ENCODE measurements at regions not wholly inside any gene's neighbourhood (a gene's known extent, or its start where the extent isn't known, plus 50 kb on each side); places are given as distances from the start of the nearest gene placed in this dataset.
"Not testable (repeated sequence)": the region's sequence is repeated elsewhere in the genome, so short reads cannot be mapped to it uniquely, and the experiment has no call there.

GRCh38 chr3:127520993-127521392 is 69.5 kb downstream of the TPRA1 start:
- H3K9me3 ChIP-seq (ENCODE audit: low read depth, low read length) = no peaks in the 10 kb centered on the region
- H3K27me3 ChIP-seq (ENCODE audit: insufficient read depth, low read length) = no peaks in the 10 kb centered on the region
- H3K4me3 ChIP-seq (ENCODE audit: low read length) = no peak overlapping the region
- no peaks in the 10 kb centered on the region for H3K4me1 ChIP-seq (ENCODE audit: insufficient read depth, low read length)

- Histone ChIP-seq H3K4me3 (ENCODE audit: low read length) (no peak overlapping the region), H3K9me3 (ENCODE audit: low read depth, low read length) (no peaks in the 10 kb centered on the region), H3K27me3 (ENCODE audit: insufficient read depth, low read length) (no peaks in the 10 kb centered on the region), H3K4me1 (ENCODE audit: insufficient read depth, low read length) (no peaks in the 10 kb centered on the region)
Measured at GRCh38 chr3:127518456-127519081, 72.0 kb downstream of the TPRA1 start.

GRCh38 chr3:127512256-127512655 is 78.3 kb downstream of the TPRA1 start:
- Histone ChIP-seq H3K27me3 (ENCODE audit: insufficient read depth, low read length) (peaks cover 5% of the 10 kb centered on the region), H3K4me1 (ENCODE audit: insufficient read depth, low read length) (no peaks in the 10 kb centered on the region), H3K4me3 (ENCODE audit: low read length) (no peak overlapping the region), H3K9me3 (ENCODE audit: low read depth, low read length) (no peaks in the 10 kb centered on the region)

- H3K4me1 ChIP-seq (ENCODE audit: insufficient read depth, low read length) = no peaks in the 10 kb centered on the region
- no peak overlapping the region for H3K4me3 ChIP-seq (ENCODE audit: low read length)
- H3K27me3 ChIP-seq (ENCODE audit: insufficient read depth, low read length) = peaks cover 10% of the 10 kb centered on the region
- H3K9me3 ChIP-seq (ENCODE audit: low read depth, low read length) = peaks cover 24% of the 10 kb centered on the region
Measured at GRCh38 chr3:127501177-127501576, 89.4 kb downstream of the TPRA1 start.

GRCh38 chr3:127497676-127498075 is 92.9 kb downstream of the TPRA1 start:
- H3K4me3 ChIP-seq (ENCODE audit: low read length) = no peak overlapping the region
- H3K9me3 ChIP-seq (ENCODE audit: low read depth, low read length) = peaks cover 22% of the 10 kb centered on the region
- no peaks in the 10 kb centered on the region for H3K4me1 ChIP-seq (ENCODE audit: insufficient read depth, low read length)
- peaks cover 4% of the 10 kb centered on the region for H3K27me3 ChIP-seq (ENCODE audit: insufficient read depth, low read length)

GRCh38 chr3:127497166-127497565 is 93.4 kb downstream of the TPRA1 start:
- no peak overlapping the region for H3K4me3 ChIP-seq (ENCODE audit: low read length)
- H3K9me3 ChIP-seq (ENCODE audit: low read depth, low read length) = peaks cover 17% of the 10 kb centered on the region
- H3K27me3 ChIP-seq (ENCODE audit: insufficient read depth, low read length) = peaks cover 4% of the 10 kb centered on the region
- no peaks in the 10 kb centered on the region for H3K4me1 ChIP-seq (ENCODE audit: insufficient read depth, low read length)

GRCh38 chr3:127495821-127496655 is 94.5 kb downstream of the TPRA1 start:
- H3K9me3 ChIP-seq (ENCODE audit: low read depth, low read length) = peaks cover 6% of the 10 kb centered on the region
- no peaks in the 10 kb centered on the region for H3K4me1 ChIP-seq (ENCODE audit: insufficient read depth, low read length)
- no peak overlapping the region for H3K4me3 ChIP-seq (ENCODE audit: low read length)
- H3K27me3 ChIP-seq (ENCODE audit: insufficient read depth, low read length) = no peaks in the 10 kb centered on the region

- Histone ChIP-seq H3K9me3 (ENCODE audit: low read depth, low read length) (no peaks in the 10 kb centered on the region), H3K27me3 (ENCODE audit: insufficient read depth, low read length) (no peaks in the 10 kb centered on the region), H3K4me3 (ENCODE audit: low read length) (no peak overlapping the region)
Measured at GRCh38 chr3:127493924-127494646, 96.4 kb downstream of the TPRA1 start.

GRCh38 chr3:127492426-127492825 is 98.1 kb downstream of the TPRA1 start:
- no peak overlapping the region for H3K4me3 ChIP-seq (ENCODE audit: low read length)
- no peaks in the 10 kb centered on the region for H3K4me1 ChIP-seq (ENCODE audit: insufficient read depth, low read length)
- no peaks in the 10 kb centered on the region for H3K27me3 ChIP-seq (ENCODE audit: insufficient read depth, low read length)
- no peaks in the 10 kb centered on the region for H3K9me3 ChIP-seq (ENCODE audit: low read depth, low read length)

More at GRCh38 chr3:127493924-127494646, 96.4 kb downstream of the TPRA1 start:
- no peaks in the 10 kb centered on the region for H3K4me1 ChIP-seq (ENCODE audit: insufficient read depth, low read length)

GRCh38 chr3:127491909-127492308 is 98.6 kb downstream of the TPRA1 start:
- no peaks in the 10 kb centered on the region for H3K4me1 ChIP-seq (ENCODE audit: insufficient read depth, low read length)
- no peaks in the 10 kb centered on the region for H3K9me3 ChIP-seq (ENCODE audit: low read depth, low read length)
- no peaks in the 10 kb centered on the region for H3K27me3 ChIP-seq (ENCODE audit: insufficient read depth, low read length)
- no peak overlapping the region for H3K4me3 ChIP-seq (ENCODE audit: low read length)

GRCh38 chr3:127491323-127491722 is 99.2 kb downstream of the TPRA1 start:
- Histone ChIP-seq H3K4me3 (ENCODE audit: low read length) (no peak overlapping the region), H3K9me3 (ENCODE audit: low read depth, low read length) (no peaks in the 10 kb centered on the region), H3K4me1 (ENCODE audit: insufficient read depth, low read length) (no peaks in the 10 kb centered on the region), H3K27me3 (ENCODE audit: insufficient read depth, low read length) (no peaks in the 10 kb centered on the region)

GRCh38 chr3:127491024-127491305 is 99.6 kb downstream of the TPRA1 start:
- not testable (repeated sequence) for H3K27me3 ChIP-seq (ENCODE audit: insufficient read depth, low read length); H3K9me3 ChIP-seq (ENCODE audit: low read depth, low read length); H3K4me3 ChIP-seq (ENCODE audit: low read length); H3K4me1 ChIP-seq (ENCODE audit: insufficient read depth, low read length)

GRCh38 chr3:127490271-127491023 is 100.1 kb downstream of the TPRA1 start:
- H3K27me3 ChIP-seq (ENCODE audit: insufficient read depth, low read length) = no peaks in the 10 kb centered on the region
- no peaks in the 10 kb centered on the region for H3K9me3 ChIP-seq (ENCODE audit: low read depth, low read length)
- no peak overlapping the region for H3K4me3 ChIP-seq (ENCODE audit: low read length)
- no peaks in the 10 kb centered on the region for H3K4me1 ChIP-seq (ENCODE audit: insufficient read depth, low read length)

GRCh38 chr3:127489357-127489756 is 101.2 kb downstream of the TPRA1 start:
- no peaks in the 10 kb centered on the region for H3K27me3 ChIP-seq (ENCODE audit: insufficient read depth, low read length)
- no peaks in the 10 kb centered on the region for H3K4me1 ChIP-seq (ENCODE audit: insufficient read depth, low read length)
- H3K9me3 ChIP-seq (ENCODE audit: low read depth, low read length) = no peaks in the 10 kb centered on the region
- no peak overlapping the region for H3K4me3 ChIP-seq (ENCODE audit: low read length)

- Histone ChIP-seq H3K27me3 (ENCODE audit: insufficient read depth, low read length) (no peaks in the 10 kb centered on the region), H3K4me1 (ENCODE audit: insufficient read depth, low read length) (no peaks in the 10 kb centered on the region), H3K4me3 (ENCODE audit: low read length) (no peak overlapping the region)
Measured at GRCh38 chr3:127488740-127489139, 101.8 kb downstream of the TPRA1 start.

More at GRCh38 chr3:127488740-127489139, 101.8 kb downstream of the TPRA1 start:
- H3K9me3 ChIP-seq (ENCODE audit: low read depth, low read length) = no peaks in the 10 kb centered on the region
